GM23338 (cell line): ENCODE measurements at regions not wholly inside any gene's neighbourhood (a gene's known extent, or its start where the extent isn't known, plus 50 kb on each side); places are given as distances from the start of the nearest gene placed in this dataset.

ENCODE experiments used
- ATAC-seq: fragments of 200-7000 bp; cut with Tn5 transposase; 3 replicates; pipeline ENCODE4 v1.9.1; 2020
- DNase-seq: peaks from one replicate; pipeline ENCODE4 v3.0.0-alpha.2; 2015; ENCODE audit warnings: low spot score
- H2AFZ ChIP-seq: fragments of 200-600 bp; sonication (generic); 2 replicates; pipeline ENCODE4 v1.8.0; 2016; ENCODE audit warnings: antibody characterized with exemption, mild to moderate bottlenecking, moderate library complexity
- H3F3A ChIP-seq: fragments of 200-600 bp; sonication (generic); replicated peaks from 2 replicates; pipeline ENCODE4 v1.8.0; 2017; ENCODE audit warnings: antibody characterized with exemption, mixed run types, low read depth
- H3K27ac ChIP-seq: fragments of 200-600 bp; sonication (generic); 2 replicates; pipeline ENCODE4 v1.6.1; 2016; ENCODE audit warnings: low read depth
- H3K27me3 ChIP-seq: fragments of 200-600 bp; sonication (generic); 2 replicates; pipeline ENCODE4 v1.8.0; 2016; ENCODE audit warnings: mild to moderate bottlenecking, mixed run types, moderate library complexity; ENCODE audit not compliant: insufficient read depth
- H3K36me3 ChIP-seq: fragments of 200-600 bp; sonication (generic); 2 replicates; pipeline ENCODE4 v1.8.0; 2016; ENCODE audit warnings: mild to moderate bottlenecking; ENCODE audit not compliant: insufficient read depth
- H3K4me1 ChIP-seq: fragments of 200-600 bp; sonication (generic); 2 replicates; pipeline ENCODE4 v1.8.0; 2016; ENCODE audit warnings: mild to moderate bottlenecking, moderate library complexity; ENCODE audit not compliant: insufficient read depth
- H3K4me2 ChIP-seq: fragments of 200-600 bp; sonication (generic); 2 replicates; pipeline ENCODE4 v1.7.1; 2017; ENCODE audit warnings: mixed run types
- H3K4me3 ChIP-seq: fragments of 200-600 bp; sonication (generic); 2 replicates; pipeline ENCODE4 v1.6.1; 2016; ENCODE audit warnings: mixed run types
- H3K79me2 ChIP-seq: fragments of 200-600 bp; sonication (generic); replicated peaks from 2 replicates; pipeline ENCODE4 v1.8.0; 2017; ENCODE audit warnings: mild to moderate bottlenecking; ENCODE audit not compliant: insufficient read depth
- H3K9me2 ChIP-seq: fragments of 200-600 bp; sonication (generic); 2 replicates; pipeline ENCODE4 v1.8.0; 2017; ENCODE audit not compliant: insufficient read depth
- H4K20me1 ChIP-seq: fragments of 200-600 bp; sonication (generic); replicated peaks from 2 replicates; pipeline ENCODE4 v1.8.0; 2017; ENCODE audit warnings: mild to moderate bottlenecking; ENCODE audit not compliant: insufficient read depth
- H3K27ac Mint-ChIP-seq: 2 replicates; pipeline ENCODE4 v1.8.0; 2020; ENCODE audit warnings: inconsistent platforms, mild to moderate bottlenecking, moderate library complexity, mixed read lengths
- H3K27me3 Mint-ChIP-seq: 3 replicates; pipeline ENCODE4 v1.8.0; 2022; ENCODE audit warnings: low read depth, mild to moderate bottlenecking, moderate library complexity, mixed read lengths, inconsistent platforms; ENCODE audit not compliant: insufficient read depth, poor library complexity
- H3K36me3 Mint-ChIP-seq: 3 replicates; pipeline ENCODE4 v1.8.0; 2021; ENCODE audit warnings: low read depth, mild to moderate bottlenecking, inconsistent platforms, moderate library complexity, mixed read lengths
- H3K4me1 Mint-ChIP-seq: 3 replicates; pipeline ENCODE4 v1.8.0; 2020; ENCODE audit warnings: mild to moderate bottlenecking, inconsistent platforms, mixed read lengths
- H3K4me3 Mint-ChIP-seq: 3 replicates; pipeline ENCODE4 v1.8.0; 2021; ENCODE audit warnings: moderate library complexity, mild to moderate bottlenecking, inconsistent platforms, mixed read lengths
- H3K9me3 Mint-ChIP-seq: 3 replicates; pipeline ENCODE4 v1.8.0; 2020; ENCODE audit warnings: moderate library complexity, mild to moderate bottlenecking, inconsistent platforms, mixed read lengths
- CREB1 ChIP-seq: fragments of 250-450 bp; sonication (Bioruptor Pico); IDR thresholded peaks from 2 replicates; pipeline ENCODE4 v1.5.0; 2020; ENCODE audit warnings: low read depth, mild to moderate bottlenecking, moderate library complexity
- ETS1 ChIP-seq: IDR thresholded peaks from 2 replicates; pipeline ENCODE4 v1.6.1; 2016; ENCODE audit warnings: antibody characterized with exemption
- EZH2 ChIP-seq: fragments of 200-600 bp; sonication (generic); IDR thresholded peaks from one replicate; pipeline ENCODE4 v1.8.0; 2017; ENCODE audit warnings: antibody characterized with exemption, mild to moderate bottlenecking, low read depth; ENCODE audit not compliant: unreplicated experiment
- EZH2phosphoT487 ChIP-seq: fragments of 200-600 bp; sonication (generic); IDR thresholded peaks from one replicate; pipeline ENCODE4 v1.8.1; 2018; ENCODE audit warnings: antibody characterized with exemption; ENCODE audit not compliant: unreplicated experiment
- JUNB ChIP-seq: IDR thresholded peaks from one replicate; pipeline ENCODE4 v1.6.1; 2016; ENCODE audit warnings: antibody characterized with exemption; ENCODE audit not compliant: unreplicated experiment
- NANOG ChIP-seq: IDR thresholded peaks from 2 replicates; pipeline ENCODE4 v1.6.1; 2016; ENCODE audit warnings: antibody characterized with exemption, borderline replicate concordance
- POLR2AphosphoS5 ChIP-seq: IDR thresholded peaks from 2 replicates; pipeline ENCODE4 v1.6.1; 2016; ENCODE audit warnings: antibody characterized with exemption, low read depth
- REST ChIP-seq: IDR thresholded peaks from one replicate; pipeline ENCODE4 v1.6.1; 2018; ENCODE audit warnings: antibody characterized with exemption; ENCODE audit not compliant: unreplicated experiment
- STAT1 ChIP-seq: IDR thresholded peaks from one replicate; pipeline ENCODE4 v1.6.1; 2016; ENCODE audit warnings: antibody characterized with exemption; ENCODE audit not compliant: unreplicated experiment
- ZNF114 ChIP-seq: fragments of 250-450 bp; sonication (Bioruptor Pico); IDR thresholded peaks from 2 replicates; pipeline ENCODE4 v1.5.0; 2020; ENCODE audit warnings: mild to moderate bottlenecking, moderate library complexity
- ZNF331 ChIP-seq: fragments of 250-450 bp; sonication (Bioruptor Pico); IDR thresholded peaks from 2 replicates; pipeline ENCODE4 v1.5.0; 2020; ENCODE audit warnings: low read depth, mild to moderate bottlenecking, moderate library complexity
- TF ChIP-seq, protein P1 (sequence below), 2 experiments: fragments of 200-600 bp in 1 of 2; sonication (generic) in 1 of 2; conservative IDR thresholded peaks; 2 replicates each; pipeline versions ENCODE4 v1.5.1 to v1.6.1; 2016 to 2017; ENCODE audit warnings: antibody characterized with exemption in 2 of 2, low read depth in 2 of 2, mild to moderate bottlenecking in 2 of 2, moderate library complexity in 1 of 2
- TF ChIP-seq, protein P2 (sequence below): fragments of 250-450 bp; sonication (Bioruptor Pico); IDR thresholded peaks from 2 replicates; pipeline ENCODE4 v1.5.0; 2020; ENCODE audit warnings: mild to moderate bottlenecking, moderate library complexity

- Histone ChIP-seq H3K9me2 (peaks cover 11% of the 10 kb centered on the region), H3K36me3 (peaks cover 6% of the 10 kb centered on the region), H3K79me2 (no peaks in the 10 kb centered on the region), H3F3A (peaks cover 4% of the 10 kb centered on the region; the same call in 1 of the 2 replicates), H3K4me1 (peaks cover 10% of the 10 kb centered on the region; the same call in 1 of the 2 replicates), H3K27me3 (no peaks in the 10 kb centered on the region), H4K20me1 (no peaks in the 10 kb centered on the region), H3K27ac (no peak overlapping the region), H2AFZ (no peak overlapping the region), H3K4me2 (no peak overlapping the region), H3K4me3 (no peak overlapping the region)
- TF ChIP-seq, protein P1, sequence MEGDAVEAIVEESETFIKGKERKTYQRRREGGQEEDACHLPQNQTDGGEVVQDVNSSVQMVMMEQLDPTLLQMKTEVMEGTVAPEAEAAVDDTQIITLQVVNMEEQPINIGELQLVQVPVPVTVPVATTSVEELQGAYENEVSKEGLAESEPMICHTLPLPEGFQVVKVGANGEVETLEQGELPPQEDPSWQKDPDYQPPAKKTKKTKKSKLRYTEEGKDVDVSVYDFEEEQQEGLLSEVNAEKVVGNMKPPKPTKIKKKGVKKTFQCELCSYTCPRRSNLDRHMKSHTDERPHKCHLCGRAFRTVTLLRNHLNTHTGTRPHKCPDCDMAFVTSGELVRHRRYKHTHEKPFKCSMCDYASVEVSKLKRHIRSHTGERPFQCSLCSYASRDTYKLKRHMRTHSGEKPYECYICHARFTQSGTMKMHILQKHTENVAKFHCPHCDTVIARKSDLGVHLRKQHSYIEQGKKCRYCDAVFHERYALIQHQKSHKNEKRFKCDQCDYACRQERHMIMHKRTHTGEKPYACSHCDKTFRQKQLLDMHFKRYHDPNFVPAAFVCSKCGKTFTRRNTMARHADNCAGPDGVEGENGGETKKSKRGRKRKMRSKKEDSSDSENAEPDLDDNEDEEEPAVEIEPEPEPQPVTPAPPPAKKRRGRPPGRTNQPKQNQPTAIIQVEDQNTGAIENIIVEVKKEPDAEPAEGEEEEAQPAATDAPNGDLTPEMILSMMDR (conservative IDR thresholded peaks at IDR 0.05; ENCODE audit: low read depth in 2 of 2), result no peak
- TF ChIP-seq STAT1 (no peak), JUNB (no peak), ZNF331 (CRISPR knock-in tag) (no peak), EZH2phosphoT487 (no peak), CREB1 (CRISPR knock-in tag) (no peak), NANOG (no peak), EZH2 (no peak), ETS1 (no peak), REST (no peak), POLR2AphosphoS5 (no peak), ZNF114 (CRISPR knock-in tag) (no peak)
- TF ChIP-seq, protein P2, sequence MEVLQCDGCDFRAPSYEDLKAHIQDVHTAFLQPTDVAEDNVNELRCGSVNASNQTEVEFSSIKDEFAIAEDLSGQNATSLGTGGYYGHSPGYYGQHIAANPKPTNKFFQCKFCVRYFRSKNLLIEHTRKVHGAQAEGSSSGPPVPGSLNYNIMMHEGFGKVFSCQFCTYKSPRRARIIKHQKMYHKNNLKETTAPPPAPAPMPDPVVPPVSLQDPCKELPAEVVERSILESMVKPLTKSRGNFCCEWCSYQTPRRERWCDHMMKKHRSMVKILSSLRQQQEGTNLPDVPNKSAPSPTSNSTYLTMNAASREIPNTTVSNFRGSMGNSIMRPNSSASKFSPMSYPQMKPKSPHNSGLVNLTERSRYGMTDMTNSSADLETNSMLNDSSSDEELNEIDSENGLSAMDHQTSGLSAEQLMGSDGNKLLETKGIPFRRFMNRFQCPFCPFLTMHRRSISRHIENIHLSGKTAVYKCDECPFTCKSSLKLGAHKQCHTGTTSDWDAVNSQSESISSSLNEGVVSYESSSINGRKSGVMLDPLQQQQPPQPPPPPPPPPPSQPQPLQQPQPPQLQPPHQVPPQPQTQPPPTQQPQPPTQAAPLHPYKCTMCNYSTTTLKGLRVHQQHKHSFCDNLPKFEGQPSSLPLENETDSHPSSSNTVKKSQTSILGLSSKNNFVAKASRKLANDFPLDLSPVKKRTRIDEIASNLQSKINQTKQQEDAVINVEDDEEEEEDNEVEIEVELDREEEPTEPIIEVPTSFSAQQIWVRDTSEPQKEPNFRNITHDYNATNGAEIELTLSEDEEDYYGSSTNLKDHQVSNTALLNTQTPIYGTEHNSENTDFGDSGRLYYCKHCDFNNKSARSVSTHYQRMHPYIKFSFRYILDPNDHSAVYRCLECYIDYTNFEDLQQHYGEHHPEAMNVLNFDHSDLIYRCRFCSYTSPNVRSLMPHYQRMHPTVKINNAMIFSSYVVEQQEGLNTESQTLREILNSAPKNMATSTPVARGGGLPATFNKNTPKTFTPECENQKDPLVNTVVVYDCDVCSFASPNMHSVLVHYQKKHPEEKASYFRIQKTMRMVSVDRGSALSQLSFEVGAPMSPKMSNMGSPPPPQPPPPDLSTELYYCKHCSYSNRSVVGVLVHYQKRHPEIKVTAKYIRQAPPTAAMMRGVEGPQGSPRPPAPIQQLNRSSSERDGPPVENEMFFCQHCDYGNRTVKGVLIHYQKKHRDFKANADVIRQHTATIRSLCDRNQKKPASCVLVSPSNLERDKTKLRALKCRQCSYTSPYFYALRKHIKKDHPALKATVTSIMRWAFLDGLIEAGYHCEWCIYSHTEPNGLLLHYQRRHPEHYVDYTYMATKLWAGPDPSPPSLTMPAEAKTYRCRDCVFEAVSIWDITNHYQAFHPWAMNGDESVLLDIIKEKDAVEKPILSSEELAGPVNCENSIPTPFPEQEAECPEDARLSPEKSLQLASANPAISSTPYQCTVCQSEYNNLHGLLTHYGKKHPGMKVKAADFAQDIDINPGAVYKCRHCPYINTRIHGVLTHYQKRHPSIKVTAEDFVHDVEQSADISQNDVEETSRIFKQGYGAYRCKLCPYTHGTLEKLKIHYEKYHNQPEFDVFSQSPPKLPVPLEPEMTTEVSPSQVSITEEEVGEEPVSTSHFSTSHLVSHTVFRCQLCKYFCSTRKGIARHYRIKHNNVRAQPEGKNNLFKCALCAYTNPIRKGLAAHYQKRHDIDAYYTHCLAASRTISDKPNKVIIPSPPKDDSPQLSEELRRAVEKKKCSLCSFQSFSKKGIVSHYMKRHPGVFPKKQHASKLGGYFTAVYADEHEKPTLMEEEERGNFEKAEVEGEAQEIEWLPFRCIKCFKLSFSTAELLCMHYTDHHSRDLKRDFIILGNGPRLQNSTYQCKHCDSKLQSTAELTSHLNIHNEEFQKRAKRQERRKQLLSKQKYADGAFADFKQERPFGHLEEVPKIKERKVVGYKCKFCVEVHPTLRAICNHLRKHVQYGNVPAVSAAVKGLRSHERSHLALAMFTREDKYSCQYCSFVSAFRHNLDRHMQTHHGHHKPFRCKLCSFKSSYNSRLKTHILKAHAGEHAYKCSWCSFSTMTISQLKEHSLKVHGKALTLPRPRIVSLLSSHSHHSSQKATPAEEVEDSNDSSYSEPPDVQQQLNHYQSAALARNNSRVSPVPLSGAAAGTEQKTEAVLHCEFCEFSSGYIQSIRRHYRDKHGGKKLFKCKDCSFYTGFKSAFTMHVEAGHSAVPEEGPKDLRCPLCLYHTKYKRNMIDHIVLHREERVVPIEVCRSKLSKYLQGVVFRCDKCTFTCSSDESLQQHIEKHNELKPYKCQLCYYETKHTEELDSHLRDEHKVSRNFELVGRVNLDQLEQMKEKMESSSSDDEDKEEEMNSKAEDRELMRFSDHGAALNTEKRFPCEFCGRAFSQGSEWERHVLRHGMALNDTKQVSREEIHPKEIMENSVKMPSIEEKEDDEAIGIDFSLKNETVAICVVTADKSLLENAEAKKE, result no peak
- ATAC-seq, result no peak
- peaks cover 7% of the 10 kb centered on the region; the same call in 2 of the 3 replicates for H3K4me1 Mint-ChIP-seq
- H3K27ac Mint-ChIP-seq, result no peak overlapping the region; the same call in 1 of the 2 replicates
- H3K4me3 Mint-ChIP-seq, result no peak overlapping the region
- DNase-seq, result no peak
- H3K9me3 Mint-ChIP-seq, result peaks cover 49% of the 10 kb centered on the region
- peaks cover 10% of the 10 kb centered on the region for H3K27me3 Mint-ChIP-seq
- H3K36me3 Mint-ChIP-seq, result peaks cover 35% of the 10 kb centered on the region
Measured at GRCh38 chr21:14846621-14847020, 218.2 kb downstream of the NRIP1 start.
